Activated naive CD8-positive, alpha-beta T cell treated with anti-CD3 and anti-CD28 coated beads, Interleukin-2, amount 10 ng/mL, durations not matched to agents 7 days and 5 days (primary cell): ENCODE measurements at regions not wholly inside any gene's neighbourhood (a gene's known extent, or its start where the extent isn't known, plus 50 kb on each side); places are given as distances from the start of the nearest gene placed in this dataset.

Experiments
- ATAC-seq: fragments of 150-1000 bp; cut with Tn5 transposase; one replicate; pipeline ENCODE4 v1.10.0; 2021; ENCODE audit warnings: low read depth, moderate library complexity
- POLR2A ChIA-PET: fragments of 350-600 bp; sonication (Branson Sonifier 250); formaldehyde crosslinking; loops from one replicate; lab custom pipeline; 2021; ENCODE audit warnings: antibody characterized with exemption; lab: Charles Lee
- DNase-seq: peaks from one replicate; pipeline ENCODE4 v3.0.0; 2021
- H3K27ac Mint-ChIP-seq: one replicate; pipeline ENCODE4 v1.8.0; 2022; ENCODE audit warnings: mild to moderate bottlenecking, mixed read lengths
- H3K27me3 Mint-ChIP-seq: one replicate; pipeline ENCODE4 v1.8.0; 2022; ENCODE audit warnings: mild to moderate bottlenecking, moderate library complexity, mixed read lengths
- H3K36me3 Mint-ChIP-seq: one replicate; pipeline ENCODE4 v1.8.0; 2021; ENCODE audit warnings: mild to moderate bottlenecking, mixed read lengths
- H3K4me1 Mint-ChIP-seq: one replicate; pipeline ENCODE4 v1.8.0; 2021; ENCODE audit warnings: mixed read lengths
- H3K4me3 Mint-ChIP-seq: one replicate; pipeline ENCODE4 v1.8.0; 2022; ENCODE audit warnings: mild to moderate bottlenecking, moderate library complexity, mixed read lengths
- H3K9me3 Mint-ChIP-seq: one replicate; pipeline ENCODE4 v1.8.0; 2021; ENCODE audit warnings: mixed read lengths

DNA sequence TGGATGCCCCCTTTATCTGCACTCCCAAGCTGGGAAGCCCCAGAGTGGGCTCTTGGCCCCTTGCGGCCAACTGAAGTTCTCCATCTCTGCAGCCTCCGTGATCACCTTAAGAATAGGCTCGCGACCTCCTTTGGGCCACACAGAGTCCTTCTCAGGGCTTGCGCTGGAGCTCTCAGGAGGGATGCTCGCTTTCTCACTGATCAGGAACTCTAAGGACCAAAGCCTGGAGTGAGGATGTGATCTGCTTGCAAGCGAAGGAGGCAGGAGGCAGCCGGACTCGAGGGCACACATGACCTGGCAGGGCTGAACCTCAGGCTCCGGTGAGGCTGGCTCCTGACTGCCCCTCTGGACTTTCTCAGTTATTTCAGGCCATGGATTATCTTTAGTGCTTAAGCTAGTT lies 192.1 kb upstream of the MKI67 start:
- Mint-ChIP-seq H3K36me3 (no peaks in the 10 kb centered on the region), H3K4me1 (no peaks in the 10 kb centered on the region), H3K27me3 (no peaks in the 10 kb centered on the region), H3K9me3 (no peaks in the 10 kb centered on the region), H3K27ac (no peak overlapping the region), H3K4me3 (no peak overlapping the region)
- no peak for DNase-seq
- POLR2A ChIA-PET: no interaction called here
- ATAC-seq: no peak

GRCh38 chr10:128318913-128319312 lies 192.7 kb upstream of the MKI67 start:
- POLR2A ChIA-PET: no interaction called here
- no peak for ATAC-seq
- Mint-ChIP-seq H3K36me3 (no peaks in the 10 kb centered on the region), H3K4me1 (no peaks in the 10 kb centered on the region), H3K27me3 (no peaks in the 10 kb centered on the region), H3K4me3 (no peak overlapping the region), H3K27ac (no peak overlapping the region), H3K9me3 (no peaks in the 10 kb centered on the region)
- DNase-seq: no peak

- ATAC-seq (no peak), DNase-seq (no peak)
- H3K9me3 Mint-ChIP-seq: no peaks in the 10 kb centered on the region
- no peak overlapping the region for H3K4me3 Mint-ChIP-seq
- no peaks in the 10 kb centered on the region for H3K4me1 Mint-ChIP-seq
- POLR2A ChIA-PET: no interaction called here
- H3K27ac Mint-ChIP-seq: no peak overlapping the region
- H3K36me3 Mint-ChIP-seq: no peaks in the 10 kb centered on the region
- no peaks in the 10 kb centered on the region for H3K27me3 Mint-ChIP-seq
Measured at GRCh38 chr10:128322106-128322505, 195.9 kb upstream of the MKI67 start.

DNA sequence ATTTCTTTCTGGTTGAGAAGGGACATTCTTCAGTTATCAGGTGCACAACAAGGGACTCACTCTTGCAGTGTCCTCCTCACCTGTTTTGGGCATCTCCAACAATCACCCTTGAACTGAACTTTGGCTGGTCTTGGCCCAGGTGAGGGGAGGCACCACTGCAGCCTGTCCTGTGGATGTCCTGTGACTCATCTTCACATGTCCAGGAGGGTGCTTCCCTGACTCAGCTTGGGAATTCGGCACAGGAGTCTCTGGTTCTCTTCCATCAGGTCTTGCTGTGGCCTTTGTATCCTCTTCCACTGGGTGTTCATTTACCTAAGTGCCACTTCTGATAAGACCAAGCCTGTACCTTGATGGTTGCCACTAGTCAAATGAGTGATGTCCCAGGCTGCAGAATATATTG lies 196.7 kb upstream of the MKI67 start:
- H3K4me1 Mint-ChIP-seq: no peaks in the 10 kb centered on the region
- no peak overlapping the region for H3K4me3 Mint-ChIP-seq
- POLR2A ChIA-PET: no interaction called here
- no peaks in the 10 kb centered on the region for H3K9me3 Mint-ChIP-seq
- H3K27ac Mint-ChIP-seq: no peak overlapping the region
- peaks cover 1% of the 10 kb centered on the region for H3K27me3 Mint-ChIP-seq
- no peak for ATAC-seq
- no peak for DNase-seq
- no peaks in the 10 kb centered on the region for H3K36me3 Mint-ChIP-seq

DNA sequence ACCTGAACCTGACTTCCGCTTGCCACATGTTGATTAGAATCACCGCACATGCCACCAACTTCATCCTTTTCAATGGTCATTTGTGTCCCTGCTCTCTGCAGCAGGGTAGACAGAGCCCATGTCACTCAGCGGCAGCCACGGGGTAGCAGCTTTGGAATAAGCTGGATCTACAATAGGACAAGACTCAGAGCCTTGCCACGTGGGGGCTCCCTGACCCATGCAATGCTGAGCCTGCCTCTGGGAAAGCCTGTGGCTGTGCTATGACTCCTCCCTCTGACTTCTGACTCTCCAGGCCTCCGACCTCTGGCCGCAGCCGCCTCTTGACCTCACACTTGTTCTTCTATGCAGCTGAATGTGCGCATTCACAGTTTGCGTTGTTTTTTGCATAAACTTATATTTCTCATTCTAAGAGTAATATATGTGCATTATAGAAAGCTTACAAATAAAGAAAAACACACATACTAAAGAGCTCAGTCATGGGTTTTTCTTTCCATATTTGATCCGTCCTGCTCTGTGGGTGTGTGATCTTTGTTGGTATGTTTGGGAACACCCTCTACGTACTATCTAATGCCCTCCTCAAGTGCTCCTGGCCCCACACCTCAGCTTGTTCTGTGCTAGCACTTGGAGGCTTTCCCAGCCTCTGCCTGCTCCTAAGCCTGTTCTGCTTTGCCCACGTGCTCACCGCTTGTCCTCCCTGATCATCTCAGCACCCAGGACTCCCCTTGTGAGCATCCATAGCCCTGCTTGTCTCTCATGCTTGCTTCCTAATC lies 198.0 kb upstream of the MKI67 start:
- peaks cover 4% of the 10 kb centered on the region for H3K27me3 Mint-ChIP-seq
- H3K9me3 Mint-ChIP-seq: no peaks in the 10 kb centered on the region
- no peaks in the 10 kb centered on the region for H3K4me1 Mint-ChIP-seq
- H3K36me3 Mint-ChIP-seq: no peaks in the 10 kb centered on the region
- POLR2A ChIA-PET: no interaction called here
- no peak overlapping the region for H3K4me3 Mint-ChIP-seq
- ATAC-seq: no peak
- DNase-seq: no peak
- H3K27ac Mint-ChIP-seq: no peak overlapping the region

- H3K27ac Mint-ChIP-seq: no peak overlapping the region
- H3K4me3 Mint-ChIP-seq: no peak overlapping the region
- ATAC-seq (no peak), DNase-seq (no peak)
- H3K36me3 Mint-ChIP-seq: no peaks in the 10 kb centered on the region
- no peaks in the 10 kb centered on the region for H3K4me1 Mint-ChIP-seq
- POLR2A ChIA-PET: no interaction called here
- H3K9me3 Mint-ChIP-seq: no peaks in the 10 kb centered on the region
- peaks cover 6% of the 10 kb centered on the region for H3K27me3 Mint-ChIP-seq
Measured at GRCh38 chr10:128325788-128326187, 199.6 kb upstream of the MKI67 start.

GRCh38 chr10:128326251-128326650 lies 200.0 kb upstream of the MKI67 start:
- no peak for ATAC-seq
- Mint-ChIP-seq H3K27ac (no peak overlapping the region), H3K4me1 (no peaks in the 10 kb centered on the region), H3K36me3 (no peaks in the 10 kb centered on the region), H3K4me3 (no peak overlapping the region), H3K27me3 (peaks cover 8% of the 10 kb centered on the region), H3K9me3 (no peaks in the 10 kb centered on the region)
- POLR2A ChIA-PET: no interaction called here
- no peak for DNase-seq

DNA sequence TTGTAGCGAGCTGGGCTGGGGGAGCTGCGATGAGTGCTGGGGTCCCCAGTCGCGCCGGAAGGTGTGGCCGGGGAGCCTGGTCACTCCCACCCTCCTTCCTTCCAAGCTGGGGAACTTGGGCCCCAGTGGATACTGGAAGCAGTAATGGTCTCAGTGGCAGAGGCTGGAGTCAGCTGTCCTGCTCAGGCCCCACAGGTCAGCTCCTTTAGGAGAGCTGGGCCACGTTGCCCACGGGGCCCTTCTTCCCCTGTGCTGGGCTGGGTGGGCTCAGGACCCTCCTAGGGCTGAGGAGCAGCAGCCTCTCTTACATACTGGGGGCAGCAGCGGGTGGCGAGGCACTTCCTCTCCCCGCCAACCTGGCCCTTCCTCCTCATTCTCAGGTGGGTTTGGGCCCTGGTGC lies 200.6 kb upstream of the MKI67 start:
- H3K4me3 Mint-ChIP-seq: no peak overlapping the region
- H3K4me1 Mint-ChIP-seq: no peaks in the 10 kb centered on the region
- no peaks in the 10 kb centered on the region for H3K9me3 Mint-ChIP-seq
- no peak for DNase-seq
- ATAC-seq: no peak
- H3K36me3 Mint-ChIP-seq: no peaks in the 10 kb centered on the region
- POLR2A ChIA-PET: no interaction called here
- peaks cover 8% of the 10 kb centered on the region for H3K27me3 Mint-ChIP-seq
- H3K27ac Mint-ChIP-seq: no peak overlapping the region

- DNase-seq (no peak), ATAC-seq (no peak)
- no peak overlapping the region for H3K4me3 Mint-ChIP-seq
- no peak overlapping the region for H3K27ac Mint-ChIP-seq
- no peaks in the 10 kb centered on the region for H3K4me1 Mint-ChIP-seq
- no peaks in the 10 kb centered on the region for H3K9me3 Mint-ChIP-seq
- H3K36me3 Mint-ChIP-seq: no peaks in the 10 kb centered on the region
- H3K27me3 Mint-ChIP-seq: peaks cover 11% of the 10 kb centered on the region
- POLR2A ChIA-PET: no interaction called here
Measured at GRCh38 chr10:128336401-128336800, 210.2 kb upstream of the MKI67 start.

DNA sequence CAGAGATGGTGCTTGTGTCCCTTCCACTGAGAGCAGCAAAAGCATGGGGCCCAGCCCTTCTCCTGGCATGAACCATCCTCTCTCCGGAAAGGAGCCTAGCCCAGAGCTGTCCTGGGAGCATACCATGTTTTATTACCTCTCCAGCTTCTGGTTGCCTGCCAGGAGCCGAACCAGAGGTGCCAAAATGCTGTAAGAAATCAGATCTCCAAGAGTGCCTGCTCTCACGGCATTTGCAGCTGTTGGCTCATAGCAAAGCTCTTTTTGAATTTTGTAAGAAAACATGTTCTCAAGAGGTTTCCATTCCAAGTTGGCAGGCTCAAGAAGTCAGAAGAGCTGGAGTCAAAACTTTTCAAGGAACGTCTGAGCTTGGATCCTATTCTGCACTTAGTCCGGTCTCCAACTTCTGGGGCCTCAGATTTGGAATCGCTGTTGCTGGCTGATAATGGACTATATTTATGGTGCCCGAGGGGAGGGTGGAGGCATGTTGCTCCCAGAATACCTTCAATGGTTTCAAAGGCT lies 211.7 kb upstream of the MKI67 start:
- POLR2A ChIA-PET: no interaction called here
- Mint-ChIP-seq H3K27me3 (peaks cover 9% of the 10 kb centered on the region), H3K9me3 (no peaks in the 10 kb centered on the region), H3K4me1 (no peaks in the 10 kb centered on the region), H3K36me3 (no peaks in the 10 kb centered on the region), H3K4me3 (no peak overlapping the region), H3K27ac (no peak overlapping the region)
- DNase-seq: no peak
- ATAC-seq: no peak

- H3K9me3 Mint-ChIP-seq: no peaks in the 10 kb centered on the region
- POLR2A ChIA-PET: no interaction called here
- ATAC-seq (no peak), DNase-seq (no peak)
- H3K4me3 Mint-ChIP-seq: no peak overlapping the region
- peaks cover 9% of the 10 kb centered on the region for H3K27me3 Mint-ChIP-seq
- H3K36me3 Mint-ChIP-seq: no peaks in the 10 kb centered on the region
- no peaks in the 10 kb centered on the region for H3K4me1 Mint-ChIP-seq
- no peak overlapping the region for H3K27ac Mint-ChIP-seq
Measured at GRCh38 chr10:128338951-128339350, 212.7 kb upstream of the MKI67 start.

- Mint-ChIP-seq H3K27ac (no peak overlapping the region), H3K9me3 (no peaks in the 10 kb centered on the region), H3K36me3 (no peaks in the 10 kb centered on the region), H3K4me1 (no peaks in the 10 kb centered on the region), H3K27me3 (peaks cover 9% of the 10 kb centered on the region), H3K4me3 (no peak overlapping the region)
- no peak for ATAC-seq
- DNase-seq: no peak
- POLR2A ChIA-PET: no interaction called here
Measured at GRCh38 chr10:128339753-128340152, 213.5 kb upstream of the MKI67 start.

DNA sequence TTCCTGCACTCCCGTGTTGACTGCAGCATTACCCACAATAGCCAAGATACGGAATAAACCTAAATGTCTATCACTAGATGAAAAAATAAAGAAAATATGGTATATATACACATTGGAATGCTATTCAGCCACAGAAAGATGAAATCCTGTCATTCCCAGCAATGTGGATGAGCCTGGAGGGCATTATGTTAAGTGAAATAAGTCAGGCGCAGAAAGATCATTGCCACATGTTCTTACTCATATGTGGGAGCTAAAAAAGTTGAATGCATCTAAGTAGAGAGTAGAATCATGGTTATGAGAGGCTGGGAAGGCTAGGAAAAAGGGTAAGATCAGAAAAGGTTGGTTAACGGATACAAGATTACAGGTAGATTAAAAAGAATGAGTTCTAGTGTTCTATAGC lies 219.1 kb upstream of the MKI67 start:
- Mint-ChIP-seq H3K4me3 (no peak overlapping the region), H3K27me3 (peaks cover 16% of the 10 kb centered on the region), H3K4me1 (no peaks in the 10 kb centered on the region), H3K9me3 (no peaks in the 10 kb centered on the region), H3K27ac (no peak overlapping the region), H3K36me3 (no peaks in the 10 kb centered on the region)
- POLR2A ChIA-PET: no interaction called here
- no peak for ATAC-seq
- DNase-seq: no peak

GRCh38 chr10:128360783-128361182 lies 234.6 kb upstream of the MKI67 start:
- POLR2A ChIA-PET: no interaction called here
- no peak for ATAC-seq

More at GRCh38 chr10:128360783-128361182, 234.6 kb upstream of the MKI67 start:
- H3K27ac Mint-ChIP-seq: no peak overlapping the region
- H3K27me3 Mint-ChIP-seq: peaks cover 2% of the 10 kb centered on the region
- DNase-seq: no peak
- no peaks in the 10 kb centered on the region for H3K36me3 Mint-ChIP-seq
- H3K4me3 Mint-ChIP-seq: no peak overlapping the region
- no peaks in the 10 kb centered on the region for H3K9me3 Mint-ChIP-seq
- no peaks in the 10 kb centered on the region for H3K4me1 Mint-ChIP-seq
